ENCODE measurements at regions not wholly inside any gene's neighbourhood (a gene's known extent, or its start where the extent isn't known, plus 50 kb on each side); places are given as distances from the start of the nearest gene placed in this dataset.

- TF ChIP-seq CTCF (IDR thresholded peaks at IDR 0.05) (no peak), EZH2 (IDR thresholded peaks at IDR 0.05; ENCODE audit: borderline replicate concordance, insufficient read depth, low read depth, low read length, poor library complexity, severe bottlenecking) (no peak)
Observed at GRCh38 chr12:126547905-126548304, 1482.7 kb downstream of the AACS start.

Data from B cell (primary cell).